AML-193 (cell line): ENCODE measurements at regions not wholly inside any gene's neighbourhood (a gene's known extent, or its start where the extent isn't known, plus 50 kb on each side); places are given as distances from the start of the nearest gene placed in this dataset.

Source experiments
- DNase-seq, 2 experiments: peaks; one replicate each; lab custom pipeline; 2025; lab: John Stamatoyannopoulos, UW

DNA sequence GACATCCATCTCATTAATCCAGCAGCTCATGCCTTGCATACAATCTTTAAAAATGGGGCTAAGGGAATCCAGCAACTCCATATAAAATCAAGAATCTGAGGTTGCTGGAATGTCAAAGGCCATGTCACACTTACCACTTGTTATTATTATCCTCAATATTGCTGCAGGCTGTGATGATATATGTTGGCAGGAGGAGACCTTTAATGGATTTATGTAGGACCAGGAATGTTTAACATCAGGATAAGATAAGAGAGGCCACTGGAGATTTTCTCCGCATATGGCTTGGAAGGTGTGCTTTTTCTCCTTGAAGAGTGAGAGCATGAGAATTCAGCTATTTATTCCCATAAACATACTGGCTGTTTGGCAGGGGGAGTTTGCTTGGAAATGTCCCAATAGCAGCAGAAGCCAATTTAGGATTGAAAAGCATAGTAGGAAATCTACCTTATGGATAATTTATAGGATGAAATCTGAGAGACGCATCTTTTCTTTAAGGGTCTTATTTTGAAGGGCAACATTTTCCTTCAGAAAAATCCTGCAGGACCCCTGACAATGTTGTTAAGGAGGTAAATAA, 481.4 kb downstream of the AGTPBP1 start:
- no peak for DNase-seq

DNA sequence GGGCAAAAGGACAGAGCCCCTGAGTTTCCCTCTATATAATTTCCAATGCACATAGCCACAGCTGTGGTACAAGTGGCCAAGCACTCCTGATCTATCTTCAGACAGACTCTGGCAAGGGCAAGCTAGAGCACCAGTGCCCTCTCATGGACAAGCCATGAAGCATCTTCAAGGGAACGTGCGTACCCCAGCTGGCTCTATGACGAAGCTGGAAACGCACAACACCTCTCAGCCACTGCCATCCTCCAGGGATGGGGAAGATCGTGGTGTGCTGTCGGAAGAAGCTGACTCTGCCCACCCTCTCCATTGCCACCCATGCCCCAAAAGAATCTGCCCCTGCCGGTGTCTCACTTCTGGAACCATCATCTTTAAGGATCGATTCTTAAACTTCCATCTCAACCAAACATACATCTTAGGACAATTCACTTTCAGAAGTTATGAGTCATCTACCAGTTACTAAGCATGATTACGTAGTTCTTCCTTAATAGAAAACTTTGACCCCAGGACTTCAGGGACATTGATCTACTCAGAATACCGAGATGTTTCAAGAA, 482.9 kb downstream of the AGTPBP1 start:
- DNase-seq, result peak; percentile 25 to 30

DNA sequence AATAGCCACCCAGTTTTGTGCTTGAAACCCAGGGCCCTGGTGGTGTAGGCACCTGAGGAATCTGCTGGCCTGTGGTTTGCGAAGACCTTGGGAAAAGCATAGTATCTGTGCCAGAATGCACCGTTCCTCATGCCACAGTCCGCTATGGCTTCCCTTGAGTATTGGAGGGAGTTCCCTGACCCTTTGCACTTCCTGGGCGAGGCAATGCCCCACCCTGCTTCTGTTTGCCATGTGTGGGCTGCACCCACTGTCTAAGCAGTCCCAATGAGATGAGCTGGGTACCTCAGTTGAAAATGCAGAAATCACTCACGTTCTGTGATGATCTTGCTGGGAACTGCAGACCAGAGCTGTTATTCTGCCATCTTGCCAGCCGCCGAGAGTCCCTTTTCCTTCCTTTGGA, 483.5 kb downstream of the AGTPBP1 start:
- DNase-seq, result no peak

GRCh38 chr9:85249313-85249621, 492.5 kb downstream of the AGTPBP1 start:
- no peak for DNase-seq

- no peak for DNase-seq
Measured at GRCh38 chr9:85248514-85249312, 493.0 kb downstream of the AGTPBP1 start.

DNA sequence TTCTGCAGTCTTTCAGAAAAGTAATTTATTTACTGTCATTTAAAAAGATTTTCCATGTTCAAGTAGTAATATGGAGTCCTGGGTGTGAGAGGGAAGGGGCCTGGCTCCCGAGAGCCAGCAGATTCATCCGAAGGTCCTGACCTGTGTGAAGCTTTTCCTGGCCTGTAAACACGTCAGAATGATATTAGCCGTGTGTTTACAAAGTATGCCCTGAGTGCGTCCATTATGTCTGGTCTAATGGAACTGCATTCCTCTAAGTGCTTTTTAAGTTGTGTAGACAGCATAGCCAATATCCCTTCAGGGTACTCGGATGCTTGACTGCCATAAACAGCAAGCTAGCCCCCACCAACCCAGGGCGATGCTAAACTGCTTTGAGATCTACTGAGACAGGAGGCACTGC, 495.2 kb downstream of the AGTPBP1 start:
- no peak for DNase-seq

DNA sequence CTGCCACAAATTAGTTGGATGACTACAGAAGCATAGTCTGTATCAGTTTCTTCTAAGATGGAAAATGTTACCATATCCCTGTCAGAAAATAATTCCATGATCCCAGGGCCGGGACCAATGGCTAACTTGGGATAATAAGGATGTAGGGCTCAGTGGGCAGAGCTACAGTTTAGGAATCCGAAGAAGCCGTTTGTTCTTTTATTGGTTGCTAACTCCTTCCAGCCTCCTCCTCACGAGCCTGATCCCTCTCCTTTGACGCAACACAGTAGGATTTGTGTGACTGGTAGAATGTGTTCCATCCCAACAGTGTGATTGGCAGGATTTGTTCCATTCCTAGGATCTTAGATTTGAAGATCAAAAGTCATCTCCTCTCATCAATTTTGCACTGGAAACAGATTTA, 496.9 kb downstream of the AGTPBP1 start:
- DNase-seq, result no peak

GRCh38 chr9:85243977-85244376, 497.8 kb downstream of the AGTPBP1 start:
- no peak for DNase-seq

GRCh38 chr9:85237478-85237877, 504.3 kb downstream of the AGTPBP1 start:
- no peak for DNase-seq

GRCh38 chr9:85230081-85230480, 511.7 kb downstream of the AGTPBP1 start:
- no peak for DNase-seq

- DNase-seq, result no peak
Measured at GRCh38 chr9:85228111-85228855, 513.5 kb downstream of the AGTPBP1 start.

DNA sequence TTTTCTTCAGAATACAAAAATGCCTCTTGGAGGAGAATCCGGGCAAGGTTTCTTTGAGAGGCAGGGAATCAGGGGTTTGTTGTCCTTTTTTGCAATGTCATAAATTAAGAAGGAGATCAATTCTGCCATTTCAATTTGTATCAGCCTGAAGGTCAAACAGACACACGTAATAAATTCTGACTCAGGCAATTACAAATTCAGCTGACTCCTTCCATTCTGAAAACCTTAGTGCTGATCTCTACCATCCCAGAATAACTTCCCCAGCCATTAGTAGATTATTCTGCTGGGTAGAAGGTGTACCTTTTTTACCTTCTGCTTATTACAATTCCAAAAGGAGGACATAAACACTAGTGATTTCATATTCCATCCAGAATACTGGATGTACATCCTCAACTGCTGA, 516.6 kb downstream of the AGTPBP1 start:
- DNase-seq, result no peak

GRCh38 chr9:85224729-85225128, 517.0 kb downstream of the AGTPBP1 start:
- DNase-seq, result no peak

DNA sequence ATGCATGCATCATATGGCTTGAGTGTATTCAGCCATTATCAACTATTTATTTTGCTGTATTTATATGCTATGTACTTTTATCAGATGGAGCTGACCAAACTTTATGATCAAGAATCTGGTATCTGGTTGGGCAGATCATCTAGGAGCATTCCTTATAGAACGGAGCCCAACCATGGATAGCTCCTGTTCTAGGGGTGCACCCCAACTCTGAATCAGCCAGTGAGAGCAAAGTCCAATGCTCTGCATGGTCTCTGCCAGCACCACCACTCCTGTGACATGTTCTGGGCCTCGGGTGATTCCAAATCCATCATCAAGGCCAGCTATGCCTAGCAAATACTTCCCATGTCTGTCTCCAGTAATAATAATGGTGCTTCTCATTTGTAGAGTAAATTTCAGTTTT, 517.5 kb downstream of the AGTPBP1 start:
- DNase-seq, result no peak

GRCh38 chr9:85223506-85224125, 518.1 kb downstream of the AGTPBP1 start:
- no peak for DNase-seq

DNA sequence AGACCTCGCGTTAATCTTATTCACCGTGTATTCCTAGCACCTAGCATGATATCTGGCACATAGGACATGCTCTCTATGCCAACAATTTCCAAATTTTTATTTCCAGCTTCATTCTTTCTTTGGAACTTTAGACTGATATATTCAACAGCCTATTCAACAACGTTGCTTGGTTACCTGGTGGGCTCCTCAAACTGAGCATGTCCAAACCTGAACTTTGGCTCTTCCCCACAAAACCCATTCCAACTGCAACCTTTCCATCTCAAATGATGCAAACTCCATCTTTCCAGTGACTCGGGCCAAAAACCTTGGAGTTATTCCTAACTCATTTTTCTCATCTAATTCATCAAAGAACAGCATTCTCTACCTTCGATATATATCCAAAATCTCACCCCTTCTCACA, 525.2 kb downstream of the AGTPBP1 start:
- DNase-seq, result no peak

- no peak for DNase-seq
Measured at GRCh38 chr9:85215961-85216360, 525.8 kb downstream of the AGTPBP1 start.

GRCh38 chr9:85215416-85215815, 526.3 kb downstream of the AGTPBP1 start:
- DNase-seq, result no peak

DNA sequence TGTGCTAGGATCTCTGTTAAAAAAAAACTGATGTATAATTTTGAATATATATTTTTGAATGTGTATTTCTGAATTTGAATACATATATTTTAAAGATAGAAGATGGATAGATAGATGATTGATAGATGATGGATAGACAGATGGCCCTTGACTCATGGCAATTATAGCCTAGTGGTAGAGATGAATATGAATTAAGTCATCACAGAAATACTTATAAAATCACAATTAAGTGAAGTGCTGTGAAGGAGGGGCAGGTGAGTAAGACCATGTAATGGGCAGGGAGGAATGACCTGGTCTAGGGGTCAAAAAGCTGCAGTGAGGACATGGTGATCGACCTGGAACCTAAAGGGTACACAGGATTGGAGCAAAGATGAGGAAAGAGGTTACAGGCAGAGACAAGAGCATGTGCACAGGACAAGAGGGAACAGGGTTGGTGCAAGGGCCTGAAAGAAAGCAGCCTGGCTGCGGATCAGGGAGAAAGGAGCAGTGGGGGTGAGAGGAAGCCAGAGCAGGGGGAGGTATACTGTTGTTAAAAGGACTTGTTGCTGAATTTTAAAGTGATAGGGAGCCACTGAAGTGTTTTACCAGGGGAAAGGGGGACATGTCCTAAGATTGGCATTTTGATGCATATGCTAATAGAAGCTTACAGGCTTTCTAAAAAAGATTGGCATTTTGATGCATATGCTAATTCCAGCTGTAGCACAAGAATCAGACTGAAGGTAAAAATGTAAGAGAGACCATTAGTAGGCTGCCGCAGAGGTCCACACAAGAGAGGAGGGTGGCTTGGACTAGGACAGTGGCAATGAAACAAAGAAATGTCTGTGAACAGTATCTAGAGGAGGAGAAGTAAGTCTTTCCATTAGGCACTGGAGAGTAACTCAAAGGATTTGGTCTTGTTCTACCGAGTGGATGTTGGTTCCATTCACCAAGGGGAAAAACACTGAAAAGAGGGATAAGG, 527.8 kb downstream of the AGTPBP1 start:
- DNase-seq, result no peak

- no peak for DNase-seq
Measured at GRCh38 chr9:85212887-85213286, 528.9 kb downstream of the AGTPBP1 start.

DNA sequence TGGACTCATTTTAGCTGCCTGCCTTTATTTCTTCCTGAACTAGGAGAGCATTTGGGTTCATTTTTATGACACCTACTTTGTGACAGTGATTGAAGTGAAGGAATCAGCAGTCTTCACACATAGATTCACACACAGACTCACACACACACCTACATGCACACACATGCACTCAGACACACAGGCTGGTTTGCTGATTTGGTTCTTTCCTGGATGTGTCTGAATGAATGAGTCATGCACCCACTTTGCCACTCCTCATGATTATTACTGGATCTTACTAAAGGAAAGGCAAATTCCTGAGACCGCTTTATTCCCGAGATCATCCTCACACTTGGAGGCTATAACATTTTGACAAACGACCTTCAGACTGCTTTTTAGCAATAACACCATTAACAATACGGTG, 529.5 kb downstream of the AGTPBP1 start:
- DNase-seq, result no peak
